ENCODE measurements at regions not wholly inside any gene's neighbourhood (a gene's known extent, or its start where the extent isn't known, plus 50 kb on each side); places are given as distances from the start of the nearest gene placed in this dataset.

- no peaks in the 10 kb centered on the region for H3K4me1 ChIP-seq (replicated peaks; ENCODE audit: insufficient read depth)
- no peak overlapping the region for H3K4me2 ChIP-seq
- H3K4me3 ChIP-seq = no peak overlapping the region
- no peaks in the 10 kb centered on the region for H3K27me3 ChIP-seq (ENCODE audit: insufficient read depth, low read depth)
- ChIA-PET POLR2A (ENCODE audit: unreplicated experiment) (no interaction called here), CTCF (no interaction called here)
- TF ChIP-seq CTCF (conservative IDR thresholded peaks at IDR 0.05) (no peak), EZH2 (IDR thresholded peaks at IDR 0.05; ENCODE audit: low read depth) (no peak)
- intact Hi-C loops (cut with micrococcal nuclease; ENCODE audit: unreplicated experiment) = no loop called here
- BruUV-seq (replicated peaks) = no TSS peak
- H3F3A ChIP-seq (ENCODE audit: insufficient read depth, low read depth) = no peaks in the 10 kb centered on the region
- no peaks in the 10 kb centered on the region for H4K20me1 ChIP-seq (ENCODE audit: insufficient read depth)
- no peaks in the 10 kb centered on the region for H3K36me3 ChIP-seq (ENCODE audit: low read depth)
- no peaks in the 10 kb centered on the region for H3K79me2 ChIP-seq (ENCODE audit: low read depth)
- no peak overlapping the region for H3K27ac ChIP-seq
- no peaks in the 10 kb centered on the region for H3K9me2 ChIP-seq (ENCODE audit: insufficient read depth)
- H3K9me3 ChIP-seq (ENCODE audit: insufficient read depth, low read depth) = no peaks in the 10 kb centered on the region
- no peak for DNase-seq
- no peak overlapping the region for H2AFZ ChIP-seq
Measured at GRCh38 chr2:74777161-74777900, 56.6 kb upstream of the HK2 start.

DNA sequence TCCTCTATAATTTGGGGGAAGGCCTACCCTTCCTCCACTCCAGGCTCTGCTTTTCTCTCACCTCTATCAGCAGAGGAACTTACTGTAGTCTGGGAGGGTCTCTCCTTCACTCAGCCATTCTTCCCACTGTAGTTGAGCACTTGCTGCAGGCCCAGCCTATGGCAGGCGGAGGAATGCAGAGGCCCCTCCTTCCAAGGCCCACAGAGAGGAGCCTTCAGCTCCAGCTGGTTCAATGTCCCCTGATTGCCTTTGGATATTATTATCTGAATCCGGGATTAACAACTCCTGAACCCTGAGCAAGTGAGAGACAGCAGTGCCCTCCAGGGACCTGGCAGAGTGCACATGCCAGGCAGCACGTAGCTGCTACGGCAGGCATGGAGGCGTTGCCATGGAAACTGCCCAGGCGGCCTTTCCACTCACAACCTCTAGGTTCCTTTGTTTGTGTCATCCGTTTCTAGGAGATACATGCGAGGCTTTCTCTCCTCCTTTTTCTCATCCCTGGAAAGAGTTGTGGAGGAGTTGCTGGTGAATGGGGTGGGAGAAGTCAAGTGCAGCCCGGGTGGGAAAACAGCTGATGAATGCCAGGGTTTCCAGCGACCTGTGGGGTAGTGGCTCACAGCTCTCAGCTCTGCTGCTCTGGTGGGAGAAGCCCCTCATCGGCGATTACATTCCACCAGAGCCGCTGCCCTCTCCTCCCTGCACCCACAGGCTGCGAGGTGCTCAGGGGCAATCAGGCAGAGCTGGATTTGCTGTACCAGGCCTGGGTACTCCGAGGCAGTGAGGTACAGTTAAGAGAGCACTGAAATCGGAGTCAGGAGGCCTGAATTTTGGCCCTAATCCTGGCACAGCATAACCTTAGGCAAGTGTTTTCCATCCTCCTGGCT, 55.3 kb upstream of the HK2 start:
- CTCF ChIA-PET = interaction anchor here (0.6 kb wide), 1 partner anchor 38 kb away, joined by 3 read pairs; no protein-coding TSS in a partner anchor
- Histone ChIP-seq H3K27ac (no peak overlapping the region), H3K9me2 (ENCODE audit: insufficient read depth) (no peaks in the 10 kb centered on the region), H3K4me3 (no peak overlapping the region), H4K20me1 (ENCODE audit: insufficient read depth) (no peaks in the 10 kb centered on the region), H3K79me2 (ENCODE audit: low read depth) (no peaks in the 10 kb centered on the region), H3K27me3 (ENCODE audit: insufficient read depth, low read depth) (no peaks in the 10 kb centered on the region), H3F3A (ENCODE audit: insufficient read depth, low read depth) (no peaks in the 10 kb centered on the region), H2AFZ (no peak overlapping the region), H3K4me2 (no peak overlapping the region), H3K4me1 (replicated peaks; ENCODE audit: insufficient read depth) (no peaks in the 10 kb centered on the region), H3K36me3 (ENCODE audit: low read depth) (no peaks in the 10 kb centered on the region), H3K9me3 (ENCODE audit: insufficient read depth, low read depth) (no peaks in the 10 kb centered on the region)
- DNase-seq = no peak
- no TSS peak for BruUV-seq (replicated peaks)
- intact Hi-C loops (cut with micrococcal nuclease; ENCODE audit: unreplicated experiment) = no loop called here
- POLR2A ChIA-PET (ENCODE audit: unreplicated experiment) = no interaction called here
- TF ChIP-seq EZH2 (IDR thresholded peaks at IDR 0.05; ENCODE audit: low read depth) (no peak), CTCF (conservative IDR thresholded peaks at IDR 0.05) (no peak)

GRCh38 chr2:74779265-74779558, 54.7 kb upstream of the HK2 start:
- Histone ChIP-seq H3K9me3 (ENCODE audit: insufficient read depth, low read depth) (no peaks in the 10 kb centered on the region), H3K4me1 (replicated peaks; ENCODE audit: insufficient read depth) (no peaks in the 10 kb centered on the region)
- POLR2A ChIA-PET (ENCODE audit: unreplicated experiment) = no interaction called here

More at GRCh38 chr2:74779265-74779558, 54.7 kb upstream of the HK2 start:
- no peak overlapping the region for H3K27ac ChIP-seq
- intact Hi-C loops (cut with micrococcal nuclease; ENCODE audit: unreplicated experiment) = no loop called here
- H3K4me2 ChIP-seq = no peak overlapping the region
- H4K20me1 ChIP-seq (ENCODE audit: insufficient read depth) = no peaks in the 10 kb centered on the region
- no peak overlapping the region for H2AFZ ChIP-seq
- BruUV-seq (replicated peaks) = no TSS peak
- no peaks in the 10 kb centered on the region for H3K9me2 ChIP-seq (ENCODE audit: insufficient read depth)
- CTCF ChIA-PET = no interaction called here
- H3K4me3 ChIP-seq = no peak overlapping the region
- TF ChIP-seq EZH2 (IDR thresholded peaks at IDR 0.05; ENCODE audit: low read depth) = no peak
- no peak for TF ChIP-seq CTCF (conservative IDR thresholded peaks at IDR 0.05)
- DNase-seq = no peak
- no peaks in the 10 kb centered on the region for H3F3A ChIP-seq (ENCODE audit: insufficient read depth, low read depth)
- no peaks in the 10 kb centered on the region for H3K79me2 ChIP-seq (ENCODE audit: low read depth)
- no peaks in the 10 kb centered on the region for H3K36me3 ChIP-seq (ENCODE audit: low read depth)
- no peaks in the 10 kb centered on the region for H3K27me3 ChIP-seq (ENCODE audit: insufficient read depth, low read depth)

Data from PC-9 (cell line).